HL-60 (cell line): ENCODE measurements at regions not wholly inside any gene's neighbourhood (a gene's known extent, or its start where the extent isn't known, plus 50 kb on each side); places are given as distances from the start of the nearest gene placed in this dataset.
"Not testable (repeated sequence)": the region's sequence is repeated elsewhere in the genome, so short reads cannot be mapped to it uniquely, and the experiment has no call there.

ENCODE experiments used
- DNase-seq, 2 experiments: peaks; one replicate each; pipeline ENCODE4 v3.0.0-alpha.2; 2010 to 2020; ENCODE audit warnings: low read depth in 1 of 2, low spot score in 1 of 2
- H3K27ac ChIP-seq: fragments of 250-450 bp; sonication (Bioruptor Pico); replicated peaks from 2 replicates; pipeline ENCODE4 v1.5.1; 2020; ENCODE audit warnings: mild to moderate bottlenecking, moderate library complexity
- H3K27me3 ChIP-seq: fragments of 250-450 bp; sonication (Bioruptor Pico); 2 replicates; pipeline ENCODE4 v1.5.1; 2021; ENCODE audit warnings: mild to moderate bottlenecking, moderate library complexity; ENCODE audit not compliant: insufficient read depth, poor library complexity, severe bottlenecking
- H3K4me3 ChIP-seq: replicated peaks from 2 replicates; pipeline ENCODE4 v1.5.1; 2011; ENCODE audit warnings: mild to moderate bottlenecking, control low read depth, low read length; ENCODE audit not compliant: insufficient read depth
- TF ChIP-seq, protein P1 (sequence below): IDR thresholded peaks from one replicate; pipeline ENCODE4 v1.5.1; 2011; ENCODE audit warnings: low read length, control low read depth, inconsistent platforms; ENCODE audit not compliant: insufficient read depth

DNA sequence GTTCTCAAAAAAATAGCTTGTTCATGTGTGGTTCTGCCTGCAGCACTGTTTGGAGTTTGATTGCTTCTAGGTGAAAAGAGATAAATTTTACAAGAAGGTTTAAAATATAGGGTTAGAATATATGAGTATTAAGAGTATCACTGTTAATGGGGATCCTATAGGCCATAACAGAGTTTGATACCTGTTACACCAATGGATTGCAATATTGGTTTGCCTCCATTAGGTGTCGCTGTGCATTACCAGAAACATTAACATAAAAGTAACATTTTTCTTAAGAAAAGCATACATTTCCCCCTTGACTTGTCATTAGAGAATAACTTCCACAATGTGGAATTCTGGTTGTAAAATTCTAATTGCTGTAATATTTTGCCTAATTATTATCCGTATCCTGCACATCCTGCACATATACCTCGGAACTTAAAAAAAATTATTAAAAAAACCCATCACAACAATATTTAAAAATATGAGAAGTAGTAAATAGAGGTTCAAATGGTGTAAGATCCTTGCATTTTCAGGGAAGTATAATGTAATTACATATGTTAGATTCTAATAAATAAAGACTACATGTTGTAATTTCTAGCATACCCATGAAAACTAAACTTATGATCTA is 63.0 kb downstream of the CYP4A11 start:
- TF ChIP-seq, protein P1, sequence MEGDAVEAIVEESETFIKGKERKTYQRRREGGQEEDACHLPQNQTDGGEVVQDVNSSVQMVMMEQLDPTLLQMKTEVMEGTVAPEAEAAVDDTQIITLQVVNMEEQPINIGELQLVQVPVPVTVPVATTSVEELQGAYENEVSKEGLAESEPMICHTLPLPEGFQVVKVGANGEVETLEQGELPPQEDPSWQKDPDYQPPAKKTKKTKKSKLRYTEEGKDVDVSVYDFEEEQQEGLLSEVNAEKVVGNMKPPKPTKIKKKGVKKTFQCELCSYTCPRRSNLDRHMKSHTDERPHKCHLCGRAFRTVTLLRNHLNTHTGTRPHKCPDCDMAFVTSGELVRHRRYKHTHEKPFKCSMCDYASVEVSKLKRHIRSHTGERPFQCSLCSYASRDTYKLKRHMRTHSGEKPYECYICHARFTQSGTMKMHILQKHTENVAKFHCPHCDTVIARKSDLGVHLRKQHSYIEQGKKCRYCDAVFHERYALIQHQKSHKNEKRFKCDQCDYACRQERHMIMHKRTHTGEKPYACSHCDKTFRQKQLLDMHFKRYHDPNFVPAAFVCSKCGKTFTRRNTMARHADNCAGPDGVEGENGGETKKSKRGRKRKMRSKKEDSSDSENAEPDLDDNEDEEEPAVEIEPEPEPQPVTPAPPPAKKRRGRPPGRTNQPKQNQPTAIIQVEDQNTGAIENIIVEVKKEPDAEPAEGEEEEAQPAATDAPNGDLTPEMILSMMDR, result peak; percentile 12
- H3K27me3 ChIP-seq, H3K27ac ChIP-seq, H3K4me3 ChIP-seq: not testable (repeated sequence)
- peak; percentile 1 to 37 for DNase-seq

DNA sequence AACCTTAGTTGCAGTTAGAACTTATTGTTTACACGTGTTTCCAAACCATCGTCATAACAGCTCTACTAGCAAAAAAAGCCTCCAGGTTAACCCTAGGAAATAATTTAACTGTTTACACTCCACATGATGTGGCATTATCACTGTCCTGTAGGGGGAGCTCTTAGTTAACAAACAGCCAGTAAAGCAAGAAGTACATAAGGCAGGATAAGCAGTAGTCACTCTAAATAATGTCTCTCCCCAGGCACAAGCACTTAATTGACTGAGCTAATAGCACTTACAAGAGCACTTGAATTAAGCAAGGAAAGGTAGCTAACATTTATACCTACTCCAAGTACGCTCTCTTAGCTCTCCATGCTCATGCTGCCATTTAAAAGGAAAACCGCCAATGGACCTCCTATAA is 65.2 kb downstream of the CYP4A11 start:
- H3K27me3 ChIP-seq, DNase-seq, H3K27ac ChIP-seq, H3K4me3 ChIP-seq: not testable (repeated sequence)
